VCaP (cell line): ENCODE measurements at regions not wholly inside any gene's neighbourhood (a gene's known extent, or its start where the extent isn't known, plus 50 kb on each side); places are given as distances from the start of the nearest gene placed in this dataset.

Source experiments
- H3K27ac ChIP-seq: fragments of 450-650 bp; 2 replicates; pipeline ENCODE4 v1.5.1; 2017
- CTCF ChIP-seq: fragments of 450-650 bp; conservative IDR thresholded peaks from 2 replicates; pipeline ENCODE4 v1.5.1; 2017; ENCODE audit warnings: mild to moderate bottlenecking, moderate library complexity

GRCh38 chr3:184465883-184466412 is 86.1 kb downstream of the CHRD start:
- no peak overlapping the region for H3K27ac ChIP-seq
- no peak for TF ChIP-seq CTCF

- TF ChIP-seq CTCF: no peak
- H3K27ac ChIP-seq: no peak overlapping the region
Measured at GRCh38 chr3:184466413-184466960, 86.6 kb downstream of the CHRD start.

- no peak for TF ChIP-seq CTCF
- no peak overlapping the region for H3K27ac ChIP-seq
Measured at GRCh38 chr3:184467171-184467570, 87.3 kb downstream of the CHRD start.

- no peak for TF ChIP-seq CTCF
- H3K27ac ChIP-seq: no peak overlapping the region
Measured at GRCh38 chr3:184470551-184470950, 90.7 kb downstream of the CHRD start.

GRCh38 chr3:184471439-184471838 is 90.1 kb upstream of the EPHB3 start:
- TF ChIP-seq CTCF: no peak
- H3K27ac ChIP-seq: no peak overlapping the region

- no peak for TF ChIP-seq CTCF
Measured at GRCh38 chr3:184472723-184473428, 88.7 kb upstream of the EPHB3 start.

GRCh38 chr3:184474897-184475296 is 86.7 kb upstream of the EPHB3 start:
- TF ChIP-seq CTCF: no peak
- no peak overlapping the region for H3K27ac ChIP-seq

More at GRCh38 chr3:184472723-184473428, 88.7 kb upstream of the EPHB3 start:
- no peak overlapping the region for H3K27ac ChIP-seq
